GM12865 (cell line): ENCODE measurements at regions not wholly inside any gene's neighbourhood (a gene's known extent, or its start where the extent isn't known, plus 50 kb on each side); places are given as distances from the start of the nearest gene placed in this dataset.

Source experiments
- DNase-seq: peaks from one replicate; pipeline ENCODE4 v3.0.0; 2010; ENCODE audit warnings: low read depth
- H3K4me3 ChIP-seq: 2 replicates; pipeline ENCODE4 v1.5.1; 2011; ENCODE audit warnings: mild to moderate bottlenecking, low read depth, low read length, control low read depth
- TF ChIP-seq, protein P1 (sequence below): IDR thresholded peaks from 2 replicates; pipeline ENCODE4 v1.5.1; 2011; ENCODE audit warnings: low read length, control low read depth, low read depth, inconsistent platforms; ENCODE audit not compliant: insufficient read depth; ENCODE audit errors: missing control alignments

DNA sequence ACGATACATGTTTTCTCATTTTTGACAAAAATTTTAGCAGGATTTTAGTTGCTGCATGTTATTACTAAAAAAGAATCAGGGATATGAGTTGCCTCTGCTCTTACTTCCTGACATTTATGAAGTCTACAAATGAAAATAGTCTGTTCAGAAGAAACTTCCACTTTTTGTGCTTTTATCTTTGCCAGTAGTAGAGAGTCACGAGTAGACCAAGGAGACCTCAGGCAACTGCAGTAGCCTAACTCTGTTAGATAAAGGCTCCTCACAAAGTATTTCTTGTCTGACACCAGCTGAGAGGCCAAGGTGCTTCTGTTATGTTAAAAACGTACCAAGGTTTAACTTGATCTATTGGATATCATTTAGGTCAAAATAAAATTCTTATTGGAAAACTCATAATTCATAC, 333.9 kb downstream of the NR2F1-AS1 start:
- H3K4me3 ChIP-seq = no peak overlapping the region

DNA sequence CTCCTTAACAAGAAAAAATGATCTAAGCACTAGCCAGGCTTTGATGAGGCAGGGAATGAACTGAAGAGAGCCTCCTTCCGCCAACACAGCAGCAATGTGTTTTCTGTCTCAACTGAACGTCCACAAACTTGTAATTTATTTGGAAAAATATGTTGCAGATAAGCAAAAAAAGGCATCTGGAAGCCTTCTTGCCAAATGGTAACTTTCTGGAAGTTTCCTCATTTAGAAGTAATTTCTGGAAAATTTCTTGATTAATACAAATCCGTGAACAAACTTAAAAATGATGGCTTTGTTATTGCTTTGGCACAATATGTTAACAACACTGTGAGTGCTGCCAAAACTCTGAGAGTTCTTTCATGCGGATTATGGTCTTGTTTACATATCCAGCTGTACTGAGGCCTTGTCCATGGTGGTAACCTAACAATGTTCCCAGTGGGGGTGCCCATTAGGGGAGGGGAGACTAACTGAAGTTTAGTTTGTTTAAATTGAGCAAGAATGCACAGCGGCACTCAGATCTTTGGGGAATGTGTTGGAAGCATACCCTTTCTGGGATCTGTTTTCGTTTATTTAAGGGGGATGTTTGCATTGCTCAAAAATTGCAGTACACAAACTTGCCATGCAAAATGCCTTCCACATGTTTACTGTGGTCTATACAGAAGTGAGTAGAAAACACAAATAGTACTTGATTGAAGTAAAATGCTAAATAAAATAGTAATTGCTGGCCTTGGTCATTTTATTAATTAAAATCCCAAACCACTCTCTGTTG, 334.7 kb downstream of the NR2F1-AS1 start:
- TF ChIP-seq, protein P1, sequence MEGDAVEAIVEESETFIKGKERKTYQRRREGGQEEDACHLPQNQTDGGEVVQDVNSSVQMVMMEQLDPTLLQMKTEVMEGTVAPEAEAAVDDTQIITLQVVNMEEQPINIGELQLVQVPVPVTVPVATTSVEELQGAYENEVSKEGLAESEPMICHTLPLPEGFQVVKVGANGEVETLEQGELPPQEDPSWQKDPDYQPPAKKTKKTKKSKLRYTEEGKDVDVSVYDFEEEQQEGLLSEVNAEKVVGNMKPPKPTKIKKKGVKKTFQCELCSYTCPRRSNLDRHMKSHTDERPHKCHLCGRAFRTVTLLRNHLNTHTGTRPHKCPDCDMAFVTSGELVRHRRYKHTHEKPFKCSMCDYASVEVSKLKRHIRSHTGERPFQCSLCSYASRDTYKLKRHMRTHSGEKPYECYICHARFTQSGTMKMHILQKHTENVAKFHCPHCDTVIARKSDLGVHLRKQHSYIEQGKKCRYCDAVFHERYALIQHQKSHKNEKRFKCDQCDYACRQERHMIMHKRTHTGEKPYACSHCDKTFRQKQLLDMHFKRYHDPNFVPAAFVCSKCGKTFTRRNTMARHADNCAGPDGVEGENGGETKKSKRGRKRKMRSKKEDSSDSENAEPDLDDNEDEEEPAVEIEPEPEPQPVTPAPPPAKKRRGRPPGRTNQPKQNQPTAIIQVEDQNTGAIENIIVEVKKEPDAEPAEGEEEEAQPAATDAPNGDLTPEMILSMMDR = no peak
- no peak for DNase-seq
- no peak overlapping the region for H3K4me3 ChIP-seq

More for the DNA sequence above, 333.9 kb downstream of the NR2F1-AS1 start:
- DNase-seq = no peak
- TF ChIP-seq, protein P1 = no peak

DNA sequence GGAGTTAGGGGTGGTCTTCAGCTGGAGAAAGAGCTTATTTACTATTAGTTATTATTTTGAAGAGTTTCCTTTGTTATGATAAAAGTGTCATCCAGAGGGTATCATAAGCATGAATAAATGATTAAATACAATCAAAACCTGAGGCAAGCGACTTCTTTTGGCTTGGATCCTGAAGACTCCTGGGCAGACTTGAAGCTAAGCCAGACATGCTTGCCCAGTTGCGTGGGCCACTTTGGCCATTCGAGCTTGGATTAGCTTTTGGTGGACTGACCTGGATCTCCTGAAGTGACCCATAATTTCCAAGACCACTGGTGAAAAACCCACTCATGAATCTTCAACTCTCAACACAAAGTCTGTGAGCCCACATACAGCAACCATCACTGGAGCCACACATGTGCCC, 335.8 kb downstream of the NR2F1-AS1 start:
- DNase-seq = no peak
- TF ChIP-seq, protein P1 = no peak
- no peak overlapping the region for H3K4me3 ChIP-seq

DNA sequence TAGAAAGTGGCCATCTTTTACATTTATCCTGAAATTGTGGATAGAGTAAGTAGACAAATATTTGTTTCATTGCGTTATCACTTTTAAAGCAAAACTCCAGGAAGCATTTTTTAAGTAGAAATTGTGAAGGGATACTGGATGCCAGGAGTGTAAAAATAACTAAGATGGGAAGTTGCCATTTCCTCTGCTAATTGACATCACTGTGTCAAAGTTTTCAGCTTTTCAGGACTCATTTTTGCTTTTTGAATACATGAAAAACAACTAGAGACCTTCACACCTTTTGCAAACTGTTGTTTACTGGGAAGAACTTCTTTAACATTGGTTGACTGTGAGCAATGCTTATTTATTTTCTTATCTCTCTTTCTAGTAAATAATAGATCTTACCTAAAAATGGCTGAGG, 337.5 kb downstream of the NR2F1-AS1 start:
- DNase-seq = no peak
- H3K4me3 ChIP-seq = no peak overlapping the region
- TF ChIP-seq, protein P1 = no peak

DNA sequence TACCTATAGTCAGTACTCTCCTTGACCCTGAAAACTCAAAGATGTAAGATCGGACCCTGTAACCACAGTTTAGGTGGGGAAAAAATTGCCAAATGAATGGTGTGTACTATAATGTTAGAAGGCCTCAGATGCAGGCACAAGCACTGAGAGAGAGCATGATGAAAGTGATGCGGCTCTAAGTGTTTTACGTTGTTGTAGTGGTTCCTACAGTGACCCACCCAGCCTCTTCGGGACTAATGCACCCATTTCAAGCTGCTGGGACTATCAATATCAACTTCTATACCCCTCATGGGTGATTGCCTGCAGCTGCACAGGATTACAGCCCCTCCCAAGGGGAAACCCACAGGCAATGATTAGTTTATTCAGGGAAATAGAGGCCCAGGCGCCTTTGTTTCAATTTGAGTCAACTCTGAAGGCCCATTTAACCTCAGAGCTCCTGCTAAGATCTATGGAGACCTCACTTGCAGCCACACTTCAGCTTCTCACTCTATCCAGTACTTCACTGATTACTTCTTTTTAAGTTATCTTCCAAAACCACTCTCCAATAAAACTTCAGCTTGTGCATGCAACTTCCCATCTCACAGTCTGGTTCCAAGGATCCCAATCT, 340.7 kb downstream of the NR2F1-AS1 start:
- TF ChIP-seq, protein P1 = no peak
- peak; percentile 20 for DNase-seq
- no peak overlapping the region for H3K4me3 ChIP-seq

DNA sequence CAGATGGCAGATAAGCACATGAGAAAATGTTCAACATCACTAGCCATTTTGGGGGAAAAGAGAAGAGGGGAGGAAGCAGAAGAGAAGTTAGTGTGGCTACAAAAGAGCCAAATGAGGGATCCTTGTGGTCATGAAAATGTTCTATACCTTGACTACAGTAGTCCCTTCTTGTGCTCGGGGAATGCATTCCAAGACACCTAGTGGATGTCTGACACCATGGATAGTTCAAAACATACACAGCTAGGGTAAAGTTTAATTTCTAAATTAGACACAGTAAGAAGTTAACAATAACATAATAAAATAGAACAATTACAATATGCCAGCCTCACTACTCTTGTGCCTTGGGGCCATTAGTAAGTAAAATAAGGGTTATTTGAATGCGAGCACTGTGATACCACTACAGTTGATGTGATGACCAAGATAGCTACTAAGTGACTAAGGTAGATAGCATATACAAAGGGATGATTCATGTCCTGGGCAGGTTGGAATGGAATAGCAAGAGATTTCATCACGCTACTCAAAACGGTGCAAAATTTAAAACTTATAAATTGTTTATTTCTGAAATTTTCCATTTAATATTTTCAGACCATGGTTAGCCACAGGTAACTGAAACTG, 344.1 kb downstream of the NR2F1-AS1 start:
- TF ChIP-seq, protein P1 = no peak
- no peak for DNase-seq
- no peak overlapping the region for H3K4me3 ChIP-seq
